Keratinocyte (primary cell): ENCODE measurements at regions not wholly inside any gene's neighbourhood (a gene's known extent, or its start where the extent isn't known, plus 50 kb on each side); places are given as distances from the start of the nearest gene placed in this dataset.
"Not testable (repeated sequence)": the region's sequence is repeated elsewhere in the genome, so short reads cannot be mapped to it uniquely, and the experiment has no call there.

Experiments
- DNase-seq: peaks from one replicate; pipeline ENCODE4 v3.0.0-alpha.2; 2011; ENCODE audit warnings: low read depth, missing footprints, low spot score
- FAIRE-seq: peaks from 2 replicates; lab custom pipeline; 2011; peaks lifted over from hg19 to GRCh38; lab: Jason Lieb, UNC
- H2AFZ ChIP-seq: 2 replicates; pipeline ENCODE4 v1.6.0; 2012; ENCODE audit warnings: low read length, control low read depth, inconsistent platforms; ENCODE audit not compliant: control insufficient read depth
- H3K27ac ChIP-seq: 2 replicates; pipeline ENCODE4 v1.5.1; 2011; ENCODE audit warnings: low read length; ENCODE audit not compliant: control insufficient read depth, insufficient read depth
- H3K27me3 ChIP-seq: 3 replicates; pipeline ENCODE4 v1.6.0; 2011; ENCODE audit warnings: low read length; ENCODE audit not compliant: control insufficient read depth, insufficient read depth; ENCODE audit errors: extremely low read depth
- H3K36me3 ChIP-seq, 2 experiments: 2 replicates in 1 of 2; 3 replicates in 1 of 2; pipeline ENCODE4 v1.5.1; 2011; ENCODE audit warnings: low read length in 2 of 2, mild to moderate bottlenecking in 1 of 2; ENCODE audit not compliant: control insufficient read depth in 2 of 2, insufficient read depth in 2 of 2; ENCODE audit errors: extremely low read depth in 1 of 2
- H3K4me1 ChIP-seq: 3 replicates; pipeline ENCODE4 v1.5.1; 2011; ENCODE audit warnings: low read length; ENCODE audit not compliant: control insufficient read depth, insufficient read depth; ENCODE audit errors: extremely low read depth
- H3K4me2 ChIP-seq: 3 replicates; pipeline ENCODE4 v1.6.0; 2011; ENCODE audit warnings: low read depth, low read length; ENCODE audit not compliant: control insufficient read depth, insufficient read depth; ENCODE audit errors: extremely low read depth
- H3K4me3 ChIP-seq, 3 experiments: fragments of 200-600 bp in 1 of 3; sonication (generic) in 1 of 3; 2 replicates in 2 of 3; 3 replicates in 1 of 3; pipeline ENCODE4 v1.5.1; 2011 to 2016; ENCODE audit warnings: low read length in 3 of 3, mild to moderate bottlenecking in 3 of 3, control low read depth in 2 of 3, inconsistent platforms in 1 of 3, low read depth in 1 of 3, mixed read lengths in 1 of 3, mixed run types in 1 of 3, moderate library complexity in 1 of 3; ENCODE audit not compliant: control insufficient read depth in 2 of 3, insufficient read depth in 2 of 3; ENCODE audit errors: extremely low read depth in 1 of 3
- H3K79me2 ChIP-seq: 2 replicates; pipeline ENCODE4 v1.6.0; 2012; ENCODE audit warnings: low read length; ENCODE audit not compliant: control insufficient read depth, insufficient read depth
- H3K9ac ChIP-seq: 3 replicates; pipeline ENCODE4 v1.6.0; 2011; ENCODE audit warnings: low read length; ENCODE audit not compliant: control insufficient read depth, insufficient read depth; ENCODE audit errors: extremely low read depth
- H3K9me1 ChIP-seq: 3 replicates; pipeline ENCODE4 v1.6.0; 2011; ENCODE audit warnings: low read length; ENCODE audit not compliant: control insufficient read depth, insufficient read depth; ENCODE audit errors: extremely low read depth
- H3K9me3 ChIP-seq: 2 replicates; pipeline ENCODE4 v1.5.1; 2012; ENCODE audit warnings: low read depth, low read length; ENCODE audit not compliant: control insufficient read depth
- H4K20me1 ChIP-seq: 3 replicates; pipeline ENCODE4 v1.6.0; 2011; ENCODE audit warnings: low read length; ENCODE audit not compliant: control insufficient read depth, insufficient read depth; ENCODE audit errors: extremely low read depth
- EZH2 ChIP-seq: IDR thresholded peaks from one replicate; pipeline ENCODE4 v1.6.1; 2012; ENCODE audit warnings: inconsistent platforms, mild to moderate bottlenecking, low read length, moderate library complexity
- dilution Hi-C: fragments of 300-500 bp; cut with MboI; formaldehyde crosslinking; loops from one replicate; pipeline ENCODE4 v1.7.0; 2020; ENCODE audit warnings: low sequenced_read_pairs; ENCODE audit not compliant: extremely low pct_ligation_motif_present
- TF ChIP-seq, protein P1 (sequence below), 3 experiments: IDR thresholded peaks in 1 of 3; conservative IDR thresholded peaks in 1 of 3; optimal IDR thresholded peaks in 1 of 3; 2 replicates in 2 of 3; 3 replicates in 1 of 3; pipeline versions ENCODE3 to v1.5.1; 2011; ENCODE audit warnings: low read length in 3 of 3, mild to moderate bottlenecking in 3 of 3, moderate library complexity in 2 of 3, control low read depth in 1 of 3, inconsistent platforms in 1 of 3; ENCODE audit not compliant: insufficient read depth in 2 of 3; ENCODE audit errors: extremely low read depth in 1 of 3

DNA sequence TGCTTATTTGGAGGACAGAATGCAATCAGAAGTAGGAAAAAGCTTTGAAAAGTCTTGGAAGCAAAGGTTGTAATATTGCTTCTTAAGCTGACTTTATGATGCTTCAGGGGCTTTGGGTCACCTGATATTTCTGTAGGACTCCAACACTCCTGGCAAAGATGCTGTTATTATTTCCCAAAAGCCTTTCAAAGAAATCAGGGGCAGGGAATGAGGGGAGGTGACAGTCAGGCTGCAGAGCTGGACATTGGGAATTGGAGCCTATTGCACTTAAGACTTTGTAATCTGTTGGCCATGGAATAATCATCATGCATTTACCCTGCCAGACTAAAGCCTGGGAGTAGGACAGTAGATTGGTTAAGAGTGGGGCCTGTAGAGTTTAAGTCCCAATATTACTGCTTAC is 168.3 kb upstream of the IL12B start:
- H3K36me3 ChIP-seq = no peaks in the 10 kb centered on the region
- DNase-seq (no peak), FAIRE-seq (no peak)
- no peak overlapping the region for H3K9ac ChIP-seq
- TF ChIP-seq, protein P1, sequence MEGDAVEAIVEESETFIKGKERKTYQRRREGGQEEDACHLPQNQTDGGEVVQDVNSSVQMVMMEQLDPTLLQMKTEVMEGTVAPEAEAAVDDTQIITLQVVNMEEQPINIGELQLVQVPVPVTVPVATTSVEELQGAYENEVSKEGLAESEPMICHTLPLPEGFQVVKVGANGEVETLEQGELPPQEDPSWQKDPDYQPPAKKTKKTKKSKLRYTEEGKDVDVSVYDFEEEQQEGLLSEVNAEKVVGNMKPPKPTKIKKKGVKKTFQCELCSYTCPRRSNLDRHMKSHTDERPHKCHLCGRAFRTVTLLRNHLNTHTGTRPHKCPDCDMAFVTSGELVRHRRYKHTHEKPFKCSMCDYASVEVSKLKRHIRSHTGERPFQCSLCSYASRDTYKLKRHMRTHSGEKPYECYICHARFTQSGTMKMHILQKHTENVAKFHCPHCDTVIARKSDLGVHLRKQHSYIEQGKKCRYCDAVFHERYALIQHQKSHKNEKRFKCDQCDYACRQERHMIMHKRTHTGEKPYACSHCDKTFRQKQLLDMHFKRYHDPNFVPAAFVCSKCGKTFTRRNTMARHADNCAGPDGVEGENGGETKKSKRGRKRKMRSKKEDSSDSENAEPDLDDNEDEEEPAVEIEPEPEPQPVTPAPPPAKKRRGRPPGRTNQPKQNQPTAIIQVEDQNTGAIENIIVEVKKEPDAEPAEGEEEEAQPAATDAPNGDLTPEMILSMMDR (optimal IDR thresholded peaks at IDR 0.05 in 1 of 3, IDR thresholded peaks at IDR 0.05 in 1 of 3, conservative IDR thresholded peaks at IDR 0.05 in 1 of 3; ENCODE audit: extremely low read depth in 1 of 3, insufficient read depth in 2 of 3, low read length in 3 of 3) = no peak
- TF ChIP-seq EZH2 = no peak
- no peaks in the 10 kb centered on the region for H3K27me3 ChIP-seq
- no peaks in the 10 kb centered on the region for H3K4me1 ChIP-seq
- H3K79me2 ChIP-seq = no peaks in the 10 kb centered on the region
- no peak overlapping the region for H3K27ac ChIP-seq
- dilution Hi-C loops = no loop called here
- H3K9me3 ChIP-seq = no peaks in the 10 kb centered on the region
- no peak overlapping the region for H2AFZ ChIP-seq
- no peaks in the 10 kb centered on the region for H4K20me1 ChIP-seq
- no peak overlapping the region for H3K4me3 ChIP-seq
- no peaks in the 10 kb centered on the region for H3K9me1 ChIP-seq
- H3K4me2 ChIP-seq = no peak overlapping the region

DNA sequence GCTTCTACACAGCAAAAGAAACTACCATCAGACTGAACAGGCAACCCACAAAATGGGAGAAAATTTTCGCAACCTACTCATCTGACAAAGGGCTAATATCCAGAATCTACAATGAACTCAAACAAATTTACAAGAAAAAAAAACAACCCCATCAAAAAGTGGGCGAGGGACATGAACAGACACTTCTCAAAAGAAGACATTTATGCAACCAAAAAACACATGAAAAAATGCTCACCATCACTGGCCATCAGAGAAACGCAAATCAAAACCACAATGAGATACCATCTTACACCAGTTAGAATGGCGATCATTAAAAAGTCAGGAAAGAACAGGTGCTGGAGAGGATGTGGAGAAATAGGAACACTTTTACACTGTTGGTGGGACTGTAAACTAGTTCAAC is 171.8 kb upstream of the IL12B start:
- dilution Hi-C loops, DNase-seq, FAIRE-seq, H3K4me3 ChIP-seq, H3K27ac ChIP-seq, H3K4me2 ChIP-seq, H4K20me1 ChIP-seq, H3K9me1 ChIP-seq, H3K27me3 ChIP-seq, H3K36me3 ChIP-seq, H2AFZ ChIP-seq, H3K9ac ChIP-seq, H3K9me3 ChIP-seq, H3K79me2 ChIP-seq: not testable (repeated sequence)
- H3K4me1 ChIP-seq = peaks cover 10% of the 10 kb centered on the region

DNA sequence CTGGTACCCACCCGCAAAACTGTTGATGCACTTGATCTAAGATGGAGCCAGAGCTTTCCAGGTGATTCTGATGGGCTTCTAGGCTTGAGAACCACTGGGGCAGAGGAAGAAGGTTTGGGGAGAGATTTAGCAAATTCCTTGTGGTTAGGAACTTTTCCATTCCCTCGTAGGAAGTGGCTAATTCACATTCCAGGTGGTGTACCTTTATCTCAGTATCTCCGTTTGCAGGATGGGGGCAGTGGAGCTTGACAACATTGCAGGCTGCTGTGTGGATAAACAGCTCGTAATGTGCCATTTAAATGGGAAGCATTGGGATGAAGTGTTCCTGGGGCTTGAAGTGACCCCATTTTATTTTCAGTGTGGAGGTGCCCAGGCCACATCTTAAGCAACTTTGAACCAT is 172.9 kb upstream of the IL12B start:
- FAIRE-seq (no peak), DNase-seq (no peak)
- H3K27me3 ChIP-seq = no peaks in the 10 kb centered on the region
- H3K79me2 ChIP-seq = no peaks in the 10 kb centered on the region
- H4K20me1 ChIP-seq = no peaks in the 10 kb centered on the region
- no peaks in the 10 kb centered on the region for H3K9me3 ChIP-seq
- H3K4me1 ChIP-seq = peaks cover 10% of the 10 kb centered on the region
- TF ChIP-seq EZH2 = no peak
- TF ChIP-seq, protein P1 (optimal IDR thresholded peaks at IDR 0.05 in 1 of 3, IDR thresholded peaks at IDR 0.05 in 1 of 3, conservative IDR thresholded peaks at IDR 0.05 in 1 of 3; ENCODE audit: extremely low read depth in 1 of 3, insufficient read depth in 2 of 3, low read length in 3 of 3) = no peak
- H3K4me3 ChIP-seq = no peak overlapping the region
- H3K27ac ChIP-seq = no peak overlapping the region
- dilution Hi-C loops = no loop called here
- no peaks in the 10 kb centered on the region for H3K9me1 ChIP-seq
- H3K9ac ChIP-seq = no peak overlapping the region
- H3K4me2 ChIP-seq = no peak overlapping the region
- no peak overlapping the region for H2AFZ ChIP-seq
- H3K36me3 ChIP-seq = no peaks in the 10 kb centered on the region
